GM18870 (cell line): ENCODE measurements at regions not wholly inside any gene's neighbourhood (a gene's known extent, or its start where the extent isn't known, plus 50 kb on each side); places are given as distances from the start of the nearest gene placed in this dataset.

ENCODE experiments used
- ATAC-seq: cut with Tn5 transposase; IDR thresholded peaks from one replicate; pipeline ENCODE4 v1.9.1; 2021; ENCODE audit warnings: moderate library complexity; ENCODE audit not compliant: unreplicated experiment

DNA sequence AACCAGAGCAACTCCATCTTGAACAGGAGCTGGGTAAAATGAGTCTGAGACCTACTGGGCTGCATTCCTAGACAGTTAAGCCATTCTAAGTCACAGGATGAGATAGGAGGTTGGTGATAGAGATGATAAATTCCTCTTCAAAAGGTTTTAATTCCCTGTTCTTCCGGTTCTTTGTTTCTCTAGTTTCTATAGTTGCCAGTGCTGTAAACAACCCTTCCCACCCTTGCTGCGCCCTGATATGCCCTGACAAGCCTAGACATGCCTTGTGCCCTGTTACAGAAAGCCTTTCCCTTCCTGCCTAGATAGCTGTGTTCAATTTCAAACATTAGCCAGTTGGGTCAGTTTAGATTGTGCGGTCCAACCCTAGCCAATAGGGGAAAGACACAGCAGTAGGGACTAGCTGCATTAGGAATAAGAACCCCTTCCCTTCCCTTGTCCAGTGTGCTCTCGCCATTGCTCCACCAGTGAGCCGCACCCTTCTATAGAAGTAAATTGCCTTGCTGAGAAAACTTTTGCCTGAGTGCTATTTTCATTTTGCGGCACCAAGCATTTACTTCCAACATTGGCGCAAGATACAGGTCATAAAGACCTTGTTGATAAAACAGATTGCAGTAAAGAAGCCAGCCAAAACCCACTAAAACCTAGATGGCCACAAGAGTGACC is 52.5 kb upstream of the CCN2 start:
- no peak for ATAC-seq
